Spinal cord (tissue), 9 donors: ENCODE measurements at regions not wholly inside any gene's neighbourhood (a gene's known extent, or its start where the extent isn't known, plus 50 kb on each side); places are given as distances from the start of the nearest gene placed in this dataset.
"Not testable (repeated sequence)": the region's sequence is repeated elsewhere in the genome, so short reads cannot be mapped to it uniquely, and the experiment has no call there.

ENCODE experiments used
- DNase-seq, 6 donors: peaks; one replicate each; pipeline versions ENCODE4 v3.0.0 to v3.0.0-alpha.2; 2013 to 2015; ENCODE audit warnings: low spot score in 6 of 6, low read depth in 4 of 6
- H3K27ac ChIP-seq: one replicate; pipeline ENCODE4 v1.5.1; 2013; ENCODE audit warnings: low read depth, low read length, control low read depth
- H3K27me3 ChIP-seq: one replicate; pipeline ENCODE4 v1.6.1; 2013; ENCODE audit warnings: low read length; ENCODE audit not compliant: control insufficient read depth, insufficient read depth
- H3K36me3 ChIP-seq: one replicate; pipeline ENCODE4 v1.6.1; 2013; ENCODE audit warnings: low read length; ENCODE audit not compliant: control insufficient read depth, insufficient read depth
- H3K4me1 ChIP-seq: one replicate; pipeline ENCODE4 v1.6.1; 2013; ENCODE audit warnings: low read length; ENCODE audit not compliant: control insufficient read depth, insufficient read depth
- H3K4me3 ChIP-seq: one replicate; pipeline ENCODE4 v1.5.1; 2013; ENCODE audit warnings: low read depth, low read length, control low read depth
- H3K9me3 ChIP-seq: one replicate; pipeline ENCODE4 v1.6.1; 2013; ENCODE audit warnings: low read length; ENCODE audit not compliant: control insufficient read depth, insufficient read depth
- WGBS: methylation state at CpG from one replicate; pipeline ENCODE4 v1.1.5; 2013; ENCODE audit warnings: missing lambda C conversion rate; ENCODE audit not compliant: insufficient coverage; 5-methylcytosine and 5-hydroxymethylcytosine counted together
- donor health status: healthy.

- peak in 3 of 6 donors; percentile 8 to 46 (median 44) for DNase-seq
- Histone ChIP-seq H3K36me3 (no peaks in the 10 kb centered on the region), H3K27me3 (peaks cover 91% of the 10 kb centered on the region), H3K4me1 (peaks cover 19% of the 10 kb centered on the region), H3K9me3 (peaks cover 2% of the 10 kb centered on the region), H3K27ac (peak overlapping the region; percentile 15), H3K4me3 (peak overlapping the region; percentile 18)
- WGBS, result under 1% methylated on average over 43 of the region's 46 CpGs
These were observed 89.4 kb downstream of the ANXA2R start for GRCh38 chr5:42950456-42951292.

- Histone ChIP-seq H3K9me3 (peaks cover 2% of the 10 kb centered on the region), H3K4me3 (no peak overlapping the region), H3K4me1 (peaks cover 19% of the 10 kb centered on the region), H3K27me3 (peaks cover 92% of the 10 kb centered on the region), H3K27ac (peak overlapping the region; percentile 15), H3K36me3 (no peaks in the 10 kb centered on the region)
- 0% methylated on average over 3 of the region's 7 CpGs for WGBS
- peak in 2 of 6 donors; percentile 10 to 50 for DNase-seq
These were observed 90.0 kb downstream of the ANXA2R start for GRCh38 chr5:42950116-42950455.

- H3K4me1 ChIP-seq, result peaks cover 19% of the 10 kb centered on the region
- H3K4me3 ChIP-seq, result no peak overlapping the region
- peak in 4 of 6 donors; percentile 13 to 66 (median 52) for DNase-seq
- no peaks in the 10 kb centered on the region for H3K36me3 ChIP-seq
- H3K27ac ChIP-seq, result no peak overlapping the region
- peaks cover 94% of the 10 kb centered on the region for H3K27me3 ChIP-seq
- peaks cover 2% of the 10 kb centered on the region for H3K9me3 ChIP-seq
- under 1% methylated on average over 28 of the region's 33 CpGs for WGBS
These were observed 90.6 kb downstream of the ANXA2R start for GRCh38 chr5:42949348-42950115.

DNA sequence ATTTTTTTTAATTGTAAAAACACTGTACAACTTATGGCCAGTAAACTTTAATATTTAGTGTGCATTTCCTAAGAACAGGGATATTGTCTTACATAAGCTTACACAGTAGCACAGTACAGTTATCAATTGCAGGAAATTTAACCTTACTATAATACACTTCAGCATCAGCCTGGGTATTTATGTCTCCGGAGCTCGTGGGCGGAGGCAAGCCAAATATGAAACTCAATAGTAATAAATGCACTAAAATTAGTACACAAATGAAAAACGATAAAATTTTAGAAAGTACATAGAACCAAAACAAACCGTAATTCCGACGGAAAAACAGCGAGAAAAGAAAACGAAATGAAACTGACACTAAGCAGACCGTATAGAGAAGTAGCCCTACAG is 91.2 kb downstream of the ANXA2R start:
- Histone ChIP-seq H3K27ac (no peak overlapping the region), H3K9me3 (peaks cover 2% of the 10 kb centered on the region), H3K4me3 (no peak overlapping the region), H3K27me3 (peaks cover 94% of the 10 kb centered on the region), H3K36me3 (no peaks in the 10 kb centered on the region), H3K4me1 (peaks cover 23% of the 10 kb centered on the region)
- WGBS, result 6% methylated on average over 6 of the region's 10 CpGs
- DNase-seq, result peak in 1 of 6 donors; percentile 17

DNA sequence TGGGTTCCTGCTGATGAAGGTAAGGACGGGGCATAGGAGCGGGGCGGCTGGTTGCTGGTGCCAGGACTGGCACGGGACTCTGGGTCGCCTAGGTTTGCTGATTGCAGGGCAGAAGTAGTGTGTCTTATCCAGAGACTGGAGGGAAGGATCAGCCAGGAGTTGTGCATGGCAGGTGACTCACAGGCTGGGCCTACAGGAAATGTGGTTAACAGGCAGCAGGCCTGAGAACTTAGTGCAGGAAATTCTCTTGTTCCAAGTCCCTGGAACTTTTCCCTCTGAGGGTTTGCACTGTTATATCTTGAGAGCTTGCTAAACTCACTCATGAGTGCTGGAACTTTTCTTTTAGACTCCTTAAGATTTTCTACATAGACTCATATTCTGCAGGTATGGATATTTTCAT is 95.1 kb downstream of the ANXA2R start:
- WGBS, result 86% methylated on average over 5 of the region's 5 CpGs

GRCh38 chr5:42943931-42944631 is 96.0 kb downstream of the ANXA2R start:
- Histone ChIP-seq H3K27me3 (peaks cover 73% of the 10 kb centered on the region), H3K27ac (no peak overlapping the region), H3K4me1 (peaks cover 7% of the 10 kb centered on the region), H3K4me3 (no peak overlapping the region), H3K36me3 (no peaks in the 10 kb centered on the region), H3K9me3 (no peaks in the 10 kb centered on the region)
- DNase-seq, result peak in 1 of 6 donors; percentile 16
- 2% methylated on average over 39 of the region's 39 CpGs for WGBS

More for the DNA sequence above, 95.1 kb downstream of the ANXA2R start:
- no peak overlapping the region for H3K27ac ChIP-seq
- H3K9me3 ChIP-seq, result no peaks in the 10 kb centered on the region
- no peak for DNase-seq
- peaks cover 7% of the 10 kb centered on the region for H3K4me1 ChIP-seq
- H3K36me3 ChIP-seq, result no peaks in the 10 kb centered on the region
- no peak overlapping the region for H3K4me3 ChIP-seq
- peaks cover 80% of the 10 kb centered on the region for H3K27me3 ChIP-seq

- H3K4me3 ChIP-seq, result no peak overlapping the region
- H3K27me3 ChIP-seq, result peaks cover 46% of the 10 kb centered on the region
- H3K36me3 ChIP-seq, result no peaks in the 10 kb centered on the region
- peaks cover 7% of the 10 kb centered on the region for H3K4me1 ChIP-seq
- H3K27ac ChIP-seq, result no peak overlapping the region
- DNase-seq, result no peak
- H3K9me3 ChIP-seq, result no peaks in the 10 kb centered on the region
These were observed 99.3 kb downstream of the ANXA2R start for GRCh38 chr5:42940853-42941252.

- not testable (repeated sequence) for H3K27ac ChIP-seq, H3K4me3 ChIP-seq, H3K9me3 ChIP-seq, H3K27me3 ChIP-seq, DNase-seq, H3K36me3 ChIP-seq, H3K4me1 ChIP-seq
- 91% methylated on average over 8 of the region's 8 CpGs for WGBS
These were observed 108.1 kb downstream of the ANXA2R start for GRCh38 chr5:42932011-42932410.

DNA sequence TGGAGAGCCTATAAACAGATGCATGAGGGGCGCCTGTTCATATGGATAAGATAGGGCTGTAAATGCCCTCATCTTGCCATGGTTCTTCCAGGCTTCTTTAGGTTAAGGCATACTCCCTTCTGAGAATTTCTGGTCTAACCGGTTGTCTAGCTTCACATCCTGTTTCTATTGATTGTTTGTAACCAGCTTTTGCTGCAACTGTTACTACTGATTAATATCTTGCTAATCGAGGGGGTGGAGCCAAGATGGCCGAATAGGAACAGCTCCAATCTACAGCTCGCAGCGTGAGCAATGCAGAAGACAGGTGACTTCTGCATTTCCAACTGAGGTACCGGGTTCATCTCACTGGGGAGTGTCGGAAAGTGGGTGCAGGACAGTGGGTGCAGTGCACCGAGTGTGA is 108.7 kb downstream of the ANXA2R start:
- not testable (repeated sequence) for H3K36me3 ChIP-seq, H3K27ac ChIP-seq, H3K9me3 ChIP-seq, H3K4me1 ChIP-seq, DNase-seq, H3K4me3 ChIP-seq, H3K27me3 ChIP-seq
- 95% methylated on average over 8 of the region's 9 CpGs for WGBS
